D721Med (cell line): ENCODE measurements at regions not wholly inside any gene's neighbourhood (a gene's known extent, or its start where the extent isn't known, plus 50 kb on each side); places are given as distances from the start of the nearest gene placed in this dataset.

Experiments
- DNase-seq: peaks from one replicate; pipeline ENCODE4 v3.0.0; 2011; ENCODE audit warnings: low spot score; ENCODE audit not compliant: insufficient read length
- FAIRE-seq: peaks from 2 replicates; lab custom pipeline; 2011; peaks lifted over from hg19 to GRCh38; lab: Jason Lieb, UNC
- TF ChIP-seq, protein P1 (sequence below): IDR thresholded peaks from 2 replicates; pipeline ENCODE4 v1.5.1; 2012; ENCODE audit warnings: mild to moderate bottlenecking, control low read depth; ENCODE audit not compliant: insufficient read depth; ENCODE audit errors: missing control alignments

DNA sequence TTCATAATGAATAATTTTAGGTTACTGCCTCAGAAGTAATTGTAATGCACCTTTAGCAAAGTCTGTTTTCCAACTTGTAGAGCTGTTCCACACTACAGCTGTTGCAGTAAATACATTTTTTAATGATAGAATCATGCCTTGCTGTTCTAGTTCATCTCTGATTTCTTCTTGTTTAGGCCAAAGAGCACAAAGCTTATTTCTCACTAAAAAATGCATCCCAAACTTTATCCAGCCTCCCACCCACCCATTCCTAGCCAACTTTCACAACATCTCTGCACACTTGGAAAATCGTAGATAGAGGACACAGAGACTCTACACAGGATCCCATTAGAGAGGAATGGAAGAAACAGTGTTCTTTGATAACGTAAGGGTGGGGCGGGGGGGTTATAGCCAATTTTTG, 252.2 kb upstream of the DYNLRB2 start:
- no peak for FAIRE-seq
- DNase-seq, result no peak
- TF ChIP-seq, protein P1, sequence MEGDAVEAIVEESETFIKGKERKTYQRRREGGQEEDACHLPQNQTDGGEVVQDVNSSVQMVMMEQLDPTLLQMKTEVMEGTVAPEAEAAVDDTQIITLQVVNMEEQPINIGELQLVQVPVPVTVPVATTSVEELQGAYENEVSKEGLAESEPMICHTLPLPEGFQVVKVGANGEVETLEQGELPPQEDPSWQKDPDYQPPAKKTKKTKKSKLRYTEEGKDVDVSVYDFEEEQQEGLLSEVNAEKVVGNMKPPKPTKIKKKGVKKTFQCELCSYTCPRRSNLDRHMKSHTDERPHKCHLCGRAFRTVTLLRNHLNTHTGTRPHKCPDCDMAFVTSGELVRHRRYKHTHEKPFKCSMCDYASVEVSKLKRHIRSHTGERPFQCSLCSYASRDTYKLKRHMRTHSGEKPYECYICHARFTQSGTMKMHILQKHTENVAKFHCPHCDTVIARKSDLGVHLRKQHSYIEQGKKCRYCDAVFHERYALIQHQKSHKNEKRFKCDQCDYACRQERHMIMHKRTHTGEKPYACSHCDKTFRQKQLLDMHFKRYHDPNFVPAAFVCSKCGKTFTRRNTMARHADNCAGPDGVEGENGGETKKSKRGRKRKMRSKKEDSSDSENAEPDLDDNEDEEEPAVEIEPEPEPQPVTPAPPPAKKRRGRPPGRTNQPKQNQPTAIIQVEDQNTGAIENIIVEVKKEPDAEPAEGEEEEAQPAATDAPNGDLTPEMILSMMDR, result no peak

GRCh38 chr16:80287674-80288073, 253.1 kb upstream of the DYNLRB2 start:
- FAIRE-seq, result no peak
- DNase-seq, result no peak
- TF ChIP-seq, protein P1, result no peak

DNA sequence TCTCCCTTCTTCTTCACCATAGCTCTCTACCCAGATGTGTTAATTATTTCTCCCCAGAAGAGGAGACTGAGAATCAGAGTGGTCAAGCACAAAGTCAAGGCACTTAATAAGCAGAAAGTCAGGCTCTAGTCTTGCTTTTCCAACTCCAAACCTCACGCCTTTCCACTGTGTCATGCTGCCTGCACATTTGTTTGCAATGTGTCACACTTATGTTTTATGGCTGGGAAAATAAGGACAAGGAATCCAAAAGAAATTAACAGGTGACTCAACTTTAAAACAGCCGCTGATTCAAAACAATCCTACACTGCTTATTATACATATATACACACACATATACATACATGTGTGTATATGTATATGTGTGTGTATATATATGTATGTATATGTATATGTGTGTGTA, 255.7 kb upstream of the DYNLRB2 start:
- no peak for FAIRE-seq
- DNase-seq, result no peak
- TF ChIP-seq, protein P1, result no peak

DNA sequence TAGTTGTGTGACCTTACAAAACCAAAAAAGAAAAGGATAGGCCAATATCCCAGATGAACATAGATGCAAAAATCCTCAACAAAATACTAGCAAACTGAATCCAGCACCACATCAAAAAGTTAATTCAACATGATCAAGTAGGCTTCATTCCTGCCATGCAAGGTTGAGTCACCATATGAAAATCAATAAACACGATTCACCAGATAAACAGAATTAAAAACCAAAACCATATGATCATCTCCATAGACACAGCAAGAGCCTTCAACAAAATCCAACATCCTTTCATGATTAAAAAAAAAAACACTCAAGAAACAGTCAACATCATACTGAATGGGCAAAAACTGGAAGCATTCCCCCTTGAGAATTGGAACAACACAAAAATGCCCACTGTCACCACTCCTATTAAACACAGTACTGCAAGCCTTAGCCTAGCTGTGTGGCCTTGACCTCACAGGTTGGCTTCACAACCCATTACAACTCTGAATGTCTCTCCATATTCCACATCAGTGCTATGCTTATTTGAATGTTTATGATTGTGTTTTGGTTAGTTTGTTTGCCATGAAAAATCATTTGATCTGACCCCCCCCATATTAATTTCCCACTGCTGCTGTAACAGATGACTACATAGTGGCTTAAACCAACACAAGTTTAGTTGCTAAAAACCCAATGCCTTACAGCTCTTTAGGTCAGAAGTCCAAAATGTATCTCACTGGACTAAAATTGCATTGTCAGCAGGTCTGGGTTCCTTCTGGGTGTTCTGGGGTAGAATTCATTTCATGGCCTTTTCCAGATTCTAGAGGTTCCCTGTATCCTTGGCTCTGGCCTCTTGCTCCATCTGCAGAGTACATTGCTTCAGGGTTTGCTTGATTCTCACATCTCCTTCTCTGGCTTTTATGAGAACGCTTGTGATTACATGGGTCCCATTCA, 257.1 kb upstream of the DYNLRB2 start:
- TF ChIP-seq, protein P1, result no peak
- DNase-seq, result no peak
- FAIRE-seq, result no peak

DNA sequence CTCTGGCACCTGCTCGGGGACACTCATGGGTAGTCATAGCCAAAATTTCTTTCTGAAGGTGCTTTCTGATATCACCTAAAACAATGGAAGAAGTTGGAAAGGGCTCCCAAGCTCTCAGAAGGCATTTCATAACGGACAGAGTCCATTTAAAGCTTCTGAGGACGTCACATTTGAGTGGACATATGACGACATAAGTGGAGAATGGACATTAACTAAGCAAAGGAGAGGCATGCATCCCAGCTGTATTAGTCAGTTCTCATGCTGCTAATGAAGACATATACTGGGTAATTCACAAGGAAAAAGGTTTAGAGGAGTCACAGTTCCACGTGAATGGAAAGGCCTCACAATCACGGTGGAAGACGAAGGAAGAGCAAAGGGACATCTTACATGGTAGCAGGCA, 260.2 kb upstream of the DYNLRB2 start:
- DNase-seq (no peak), FAIRE-seq (no peak)
- TF ChIP-seq, protein P1, result no peak

GRCh38 chr16:80279656-80280055, 261.1 kb upstream of the DYNLRB2 start:
- DNase-seq, result no peak
- FAIRE-seq, result no peak
- TF ChIP-seq, protein P1, result no peak

- TF ChIP-seq, protein P1, result no peak
- FAIRE-seq, result no peak
- no peak for DNase-seq
Observed at GRCh38 chr16:80277182-80277581, 263.6 kb upstream of the DYNLRB2 start.
